ENCODE measurements at regions not wholly inside any gene's neighbourhood (a gene's known extent, or its start where the extent isn't known, plus 50 kb on each side); places are given as distances from the start of the nearest gene placed in this dataset.

DNA sequence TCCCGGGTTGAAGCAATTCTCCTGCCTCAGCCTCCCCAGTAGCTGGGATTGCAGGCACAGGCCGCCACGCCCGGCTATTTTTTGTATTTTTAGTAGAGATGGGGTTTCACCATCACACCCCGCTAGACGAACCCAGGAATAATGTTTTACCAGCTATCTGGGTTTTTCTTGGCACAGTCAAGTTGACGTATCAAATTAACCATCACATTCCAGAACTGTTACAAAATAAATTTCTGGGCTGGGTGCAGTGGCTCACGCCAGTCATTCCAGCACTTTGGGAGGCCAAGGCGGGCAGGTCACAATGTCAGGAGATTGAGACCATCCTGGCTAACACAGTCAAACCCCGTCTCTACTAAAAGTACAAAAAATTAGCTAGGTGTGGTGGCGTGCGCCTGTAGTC is 501.2 kb downstream of the SHISA9 start:
- TF ChIP-seq, protein P1, sequence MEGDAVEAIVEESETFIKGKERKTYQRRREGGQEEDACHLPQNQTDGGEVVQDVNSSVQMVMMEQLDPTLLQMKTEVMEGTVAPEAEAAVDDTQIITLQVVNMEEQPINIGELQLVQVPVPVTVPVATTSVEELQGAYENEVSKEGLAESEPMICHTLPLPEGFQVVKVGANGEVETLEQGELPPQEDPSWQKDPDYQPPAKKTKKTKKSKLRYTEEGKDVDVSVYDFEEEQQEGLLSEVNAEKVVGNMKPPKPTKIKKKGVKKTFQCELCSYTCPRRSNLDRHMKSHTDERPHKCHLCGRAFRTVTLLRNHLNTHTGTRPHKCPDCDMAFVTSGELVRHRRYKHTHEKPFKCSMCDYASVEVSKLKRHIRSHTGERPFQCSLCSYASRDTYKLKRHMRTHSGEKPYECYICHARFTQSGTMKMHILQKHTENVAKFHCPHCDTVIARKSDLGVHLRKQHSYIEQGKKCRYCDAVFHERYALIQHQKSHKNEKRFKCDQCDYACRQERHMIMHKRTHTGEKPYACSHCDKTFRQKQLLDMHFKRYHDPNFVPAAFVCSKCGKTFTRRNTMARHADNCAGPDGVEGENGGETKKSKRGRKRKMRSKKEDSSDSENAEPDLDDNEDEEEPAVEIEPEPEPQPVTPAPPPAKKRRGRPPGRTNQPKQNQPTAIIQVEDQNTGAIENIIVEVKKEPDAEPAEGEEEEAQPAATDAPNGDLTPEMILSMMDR (conservative IDR thresholded peaks at IDR 0.05; ENCODE audit: low read length): no peak
- TF ChIP-seq EZH2phosphoT487 (IDR thresholded peaks at IDR 0.05; ENCODE audit: borderline replicate concordance, low read depth, low read length): no peak

All from OCI-LY7 (cell line).